NCI-H2196 treated with DMSO at 0.1 percent for 48 hours (cell line): ENCODE measurements at regions not wholly inside any gene's neighbourhood (a gene's known extent, or its start where the extent isn't known, plus 50 kb on each side); places are given as distances from the start of the nearest gene placed in this dataset.

Experiments
- DNase-seq: peaks from one replicate; lab custom pipeline; 2025; ENCODE audit not compliant: unreplicated experiment; lab: John Stamatoyannopoulos, UW

- no peak for DNase-seq
These were observed 536.0 kb downstream of the GATA3 start for GRCh38 chr10:8590518-8590917.

DNA sequence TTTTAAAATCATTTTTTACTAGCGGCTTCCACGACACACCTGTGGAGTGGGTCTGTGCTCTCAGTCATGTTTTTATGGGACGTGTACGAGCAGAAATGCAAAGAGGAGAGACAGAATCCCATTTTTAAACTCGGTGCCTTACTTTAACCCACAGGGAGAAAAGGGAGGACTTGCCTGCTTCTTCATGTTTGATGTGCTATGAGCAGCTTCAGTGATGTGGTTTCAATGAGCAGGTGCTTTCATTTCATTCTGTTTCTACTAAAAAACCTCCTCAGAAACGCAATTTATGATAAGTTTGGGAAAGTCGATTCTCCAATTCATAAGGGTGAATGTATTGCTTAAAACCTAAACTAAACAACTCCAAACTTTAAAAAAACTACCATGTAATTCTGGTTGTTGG is 537.2 kb downstream of the GATA3 start:
- DNase-seq, result no peak

GRCh38 chr10:8594176-8594575 is 539.7 kb downstream of the GATA3 start:
- no peak for DNase-seq

- no peak for DNase-seq
These were observed 540.2 kb downstream of the GATA3 start for GRCh38 chr10:8594711-8595110.

GRCh38 chr10:8595140-8595539 is 540.7 kb downstream of the GATA3 start:
- no peak for DNase-seq

DNA sequence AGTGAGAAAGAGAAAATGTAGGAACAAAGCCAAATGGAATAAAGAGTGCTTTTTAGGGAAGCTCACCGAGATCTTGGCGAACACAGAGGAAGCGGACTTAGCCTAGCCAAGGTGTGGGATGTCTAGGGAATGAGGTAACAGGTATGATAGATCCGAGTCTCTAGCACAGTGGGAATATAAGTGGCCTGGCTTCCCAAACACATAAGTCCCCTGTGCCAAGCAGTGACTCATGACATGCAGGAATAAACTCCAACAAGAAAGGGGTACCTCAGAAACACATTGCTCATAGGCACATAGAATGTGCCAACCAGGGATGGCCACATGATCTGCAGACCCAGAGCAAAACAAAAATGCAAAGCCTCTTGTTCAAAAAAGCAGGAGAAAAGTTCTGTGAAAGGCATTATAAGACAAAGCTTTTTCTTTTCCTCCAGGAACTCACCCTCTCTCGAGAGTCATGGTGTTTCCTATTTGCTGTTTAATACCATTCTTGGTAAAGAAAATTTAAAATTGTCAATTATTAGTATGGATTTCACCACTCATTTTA is 542.5 kb downstream of the GATA3 start:
- no peak for DNase-seq

GRCh38 chr10:8600192-8600591 is 545.7 kb downstream of the GATA3 start:
- DNase-seq, result no peak

GRCh38 chr10:8602821-8603220 is 548.3 kb downstream of the GATA3 start:
- DNase-seq, result no peak

GRCh38 chr10:8614054-8614565 is 559.6 kb downstream of the GATA3 start:
- no peak for DNase-seq

GRCh38 chr10:8615118-8615517 is 560.6 kb downstream of the GATA3 start:
- DNase-seq, result no peak

DNA sequence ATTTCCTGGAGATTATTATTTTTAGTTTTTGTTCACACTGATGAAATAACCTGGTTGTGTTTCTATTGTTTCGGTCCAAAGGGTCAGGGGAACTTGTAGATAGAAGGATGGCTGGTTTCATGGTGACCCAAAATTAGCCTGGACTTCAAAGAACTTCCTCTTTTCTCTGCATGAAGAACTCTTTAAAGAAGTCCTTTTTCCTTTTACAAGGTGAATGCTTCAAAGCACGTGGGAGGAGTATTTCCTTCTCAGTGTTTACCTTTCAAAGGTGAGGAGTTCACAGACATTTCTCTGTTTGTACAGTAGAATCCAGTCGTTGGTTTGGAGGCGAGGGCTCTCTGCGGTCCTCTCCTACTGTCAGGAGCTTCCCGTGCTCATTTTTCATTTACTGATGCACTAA is 561.7 kb downstream of the GATA3 start:
- no peak for DNase-seq

DNA sequence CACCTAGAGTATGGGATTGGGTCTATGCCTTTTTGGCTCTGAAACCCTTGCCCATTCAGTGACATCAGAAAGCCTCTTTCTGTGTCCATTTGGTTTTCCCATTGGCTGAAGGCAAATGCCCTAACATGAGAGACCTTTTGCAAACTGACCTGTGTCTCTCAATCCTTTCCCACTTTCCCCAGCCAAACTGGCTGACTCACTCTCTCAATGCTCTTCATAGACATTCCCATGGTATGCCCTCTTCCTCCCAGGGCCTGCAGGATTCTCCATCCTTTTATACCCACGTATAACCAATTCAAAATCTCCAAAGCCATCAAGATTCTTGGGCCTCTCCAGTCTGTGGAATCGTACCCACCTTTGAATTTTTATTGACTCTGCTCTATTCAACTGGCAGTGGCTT is 563.3 kb downstream of the GATA3 start:
- DNase-seq, result no peak

GRCh38 chr10:8618834-8619233 is 564.3 kb downstream of the GATA3 start:
- no peak for DNase-seq

DNA sequence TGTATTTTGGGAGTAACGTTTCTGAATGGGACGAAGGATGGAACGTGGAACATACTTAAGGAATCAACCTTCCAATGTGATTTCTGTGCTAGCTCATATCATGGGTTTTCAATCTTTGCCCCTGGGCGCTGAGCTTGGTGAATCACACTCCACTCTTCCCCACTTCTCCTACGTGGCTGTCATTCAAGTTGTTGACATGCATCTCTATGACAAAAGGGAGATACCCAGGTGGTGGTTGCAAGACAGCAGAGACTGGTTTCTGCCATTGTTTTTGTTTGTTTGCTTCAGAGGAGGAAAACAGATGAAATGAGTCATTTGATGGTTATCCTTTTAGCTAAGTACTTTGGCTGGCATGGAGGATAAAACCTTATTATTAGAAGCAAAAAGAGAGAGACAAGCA is 573.9 kb downstream of the GATA3 start:
- no peak for DNase-seq

DNA sequence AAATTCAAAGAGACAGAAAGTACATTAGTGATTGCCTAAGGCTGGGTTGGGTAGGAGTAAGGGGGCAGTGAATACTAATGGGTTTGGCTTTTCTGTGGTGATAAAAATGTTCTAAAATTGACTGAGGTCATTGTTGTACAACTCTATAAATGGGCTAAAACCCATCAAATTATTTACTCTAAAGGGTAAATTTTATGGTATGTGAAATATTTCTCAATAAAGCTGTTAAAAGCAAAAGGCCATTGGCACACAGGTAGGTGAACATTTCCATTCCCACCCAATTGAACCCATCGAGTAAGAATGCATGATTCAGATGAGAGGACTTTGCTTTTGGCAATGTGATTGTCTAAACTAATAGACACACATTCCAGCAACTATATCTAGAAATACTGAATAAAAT is 579.4 kb downstream of the GATA3 start:
- no peak for DNase-seq

- DNase-seq, result no peak
These were observed 581.9 kb downstream of the GATA3 start for GRCh38 chr10:8636371-8636770.

- DNase-seq, result no peak
These were observed 583.2 kb downstream of the GATA3 start for GRCh38 chr10:8637640-8638039.

- no peak for DNase-seq
These were observed 583.7 kb downstream of the GATA3 start for GRCh38 chr10:8638088-8638672.

DNA sequence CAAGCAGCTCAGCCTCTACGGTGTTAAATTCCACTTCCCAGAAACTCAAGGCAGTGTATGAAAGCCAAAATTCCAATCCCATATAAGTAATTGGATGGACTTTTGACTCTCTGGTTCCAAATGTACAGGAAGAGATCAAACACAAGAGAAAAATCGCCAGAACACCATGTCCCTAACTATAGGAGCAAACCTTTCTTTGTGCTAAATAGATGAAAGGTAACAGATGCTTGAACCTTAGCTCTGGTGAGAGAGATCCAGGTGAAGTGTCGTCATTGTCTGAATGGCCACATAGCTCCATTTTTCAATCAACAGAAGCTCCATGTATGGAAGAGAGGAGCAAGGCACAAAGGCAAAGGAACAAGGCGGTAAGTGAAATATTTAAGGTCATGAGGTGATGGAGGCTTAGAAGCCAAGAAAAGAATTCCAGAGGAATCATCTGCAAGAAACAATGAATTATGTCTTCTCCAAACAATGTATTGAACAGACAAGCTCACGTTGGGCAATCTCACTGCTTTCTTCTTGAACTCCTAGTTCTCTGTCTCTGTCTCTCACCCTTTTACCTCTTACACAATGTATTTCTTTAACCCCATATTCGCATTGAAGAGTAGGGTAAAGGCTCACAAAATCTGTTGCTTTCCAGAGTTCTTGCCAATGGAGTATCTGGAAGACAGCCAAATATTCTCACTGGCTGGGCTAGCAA is 585.1 kb downstream of the GATA3 start:
- DNase-seq, result no peak

DNA sequence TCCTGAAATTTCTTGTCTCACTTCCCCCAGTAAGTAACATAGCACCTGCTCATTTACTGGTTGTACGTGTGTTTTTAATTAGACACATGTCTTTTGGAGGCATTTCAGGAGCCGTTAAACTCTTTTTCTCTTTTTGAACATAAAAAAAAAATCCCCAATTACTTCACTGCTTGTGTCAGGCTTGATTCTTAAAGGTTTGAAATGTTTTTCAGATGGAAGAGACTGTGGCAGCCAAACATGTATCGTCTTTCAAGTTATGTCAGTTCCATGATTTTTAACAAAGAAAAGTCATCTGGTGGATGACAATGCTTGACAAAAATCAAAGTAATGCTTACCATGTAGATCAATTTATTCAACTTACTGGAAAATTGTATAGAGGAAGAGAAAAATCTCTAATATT is 585.8 kb downstream of the GATA3 start:
- no peak for DNase-seq

GRCh38 chr10:8640878-8641277 is 586.4 kb downstream of the GATA3 start:
- no peak for DNase-seq

DNA sequence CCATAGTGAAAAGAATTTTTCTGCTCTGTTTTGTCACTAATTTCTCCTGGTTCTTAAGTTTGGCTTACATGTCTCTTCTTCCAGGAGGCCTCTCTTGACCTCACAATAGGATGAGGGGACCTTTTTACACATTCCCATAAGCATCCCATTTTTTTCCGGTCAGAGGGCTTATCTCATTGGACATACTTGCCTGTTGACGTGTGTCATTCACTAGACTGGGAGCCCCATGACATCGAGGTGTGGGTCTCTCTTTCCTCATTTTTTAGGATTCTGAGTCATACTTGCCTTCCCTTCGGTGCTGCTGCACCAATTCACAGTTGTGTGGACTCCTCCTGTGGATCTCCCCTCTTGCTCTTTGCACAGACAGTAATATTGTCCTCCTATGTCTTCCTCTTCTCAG is 601.8 kb downstream of the GATA3 start:
- DNase-seq, result no peak

DNA sequence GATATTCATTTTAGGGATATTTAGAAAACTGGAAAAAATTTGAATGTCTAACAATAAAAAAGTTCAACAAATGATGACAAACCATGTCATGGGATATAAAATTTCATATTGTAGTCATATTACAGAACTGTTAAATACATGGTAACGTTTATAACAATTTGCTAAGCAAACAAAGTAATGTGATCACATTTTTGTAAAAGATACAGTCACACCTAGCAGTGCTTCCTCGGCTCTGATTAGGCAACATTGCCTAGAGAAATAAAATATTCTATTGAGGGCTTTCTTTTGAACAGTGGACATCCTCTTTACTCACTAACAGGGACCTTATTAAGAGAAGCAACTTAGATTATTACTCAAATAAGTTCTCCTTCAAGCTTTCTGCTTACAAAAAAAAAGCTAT is 605.5 kb downstream of the GATA3 start:
- no peak for DNase-seq
